ENCODE measurements at regions not wholly inside any gene's neighbourhood (a gene's known extent, or its start where the extent isn't known, plus 50 kb on each side); places are given as distances from the start of the nearest gene placed in this dataset.

GRCh38 chr1:218527737-218528136 lies 182.6 kb downstream of the TGFB2 start:
- DNase-seq = no peak

- DNase-seq = no peak
Observed at GRCh38 chr1:218529646-218530300, 184.6 kb downstream of the TGFB2 start.

DNA sequence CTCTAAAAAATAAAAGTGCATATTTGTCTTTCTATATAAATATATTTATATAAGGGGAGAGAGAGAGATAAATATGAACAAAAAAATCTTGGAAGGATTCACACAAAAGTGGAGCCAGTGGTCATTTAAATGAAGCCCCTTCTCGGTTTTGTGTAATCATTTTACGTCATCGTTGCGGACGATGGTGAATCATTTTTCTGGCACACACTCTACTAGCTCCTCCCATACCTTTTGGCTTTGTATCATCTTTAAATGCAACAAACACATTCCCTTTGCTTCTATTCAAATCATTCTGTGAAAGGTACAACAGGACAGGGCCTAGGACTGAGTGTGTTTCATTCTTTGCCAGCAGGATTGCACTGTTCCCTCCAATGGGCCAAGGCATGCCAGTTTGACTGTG lies 186.8 kb downstream of the TGFB2 start:
- DNase-seq = no peak

DNA sequence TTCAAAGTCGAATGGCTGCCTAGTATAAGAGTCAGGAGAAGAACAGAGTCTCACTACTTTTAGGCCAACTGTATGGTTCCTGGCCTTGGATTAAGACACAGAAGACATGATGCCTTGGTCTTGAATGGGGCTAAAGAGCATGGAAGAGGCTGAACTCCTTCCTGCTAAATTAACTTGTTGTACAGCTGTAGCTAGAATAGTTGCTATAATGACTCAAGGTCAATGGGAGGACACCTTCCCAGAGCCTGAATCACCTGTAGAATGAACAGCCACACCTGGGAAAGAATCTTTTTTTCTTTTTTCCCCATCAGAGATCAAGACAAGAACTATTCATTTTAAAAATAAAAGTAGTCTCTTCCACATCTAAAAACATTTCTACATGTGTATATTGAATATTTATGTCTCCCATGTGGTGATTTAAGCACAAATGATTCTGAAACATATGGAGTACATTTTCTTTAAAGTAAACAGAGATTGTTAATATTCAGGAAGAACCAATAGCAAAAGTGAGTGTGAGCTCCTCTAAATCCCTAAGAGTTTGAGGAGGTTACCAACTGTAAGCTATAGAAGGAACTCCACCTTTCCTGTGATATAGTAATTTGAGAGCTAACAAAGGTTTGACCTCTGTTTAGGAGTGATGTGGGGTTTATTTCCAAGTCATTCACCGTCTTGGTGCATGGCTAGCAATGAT lies 191.3 kb downstream of the TGFB2 start:
- no peak for DNase-seq

DNA sequence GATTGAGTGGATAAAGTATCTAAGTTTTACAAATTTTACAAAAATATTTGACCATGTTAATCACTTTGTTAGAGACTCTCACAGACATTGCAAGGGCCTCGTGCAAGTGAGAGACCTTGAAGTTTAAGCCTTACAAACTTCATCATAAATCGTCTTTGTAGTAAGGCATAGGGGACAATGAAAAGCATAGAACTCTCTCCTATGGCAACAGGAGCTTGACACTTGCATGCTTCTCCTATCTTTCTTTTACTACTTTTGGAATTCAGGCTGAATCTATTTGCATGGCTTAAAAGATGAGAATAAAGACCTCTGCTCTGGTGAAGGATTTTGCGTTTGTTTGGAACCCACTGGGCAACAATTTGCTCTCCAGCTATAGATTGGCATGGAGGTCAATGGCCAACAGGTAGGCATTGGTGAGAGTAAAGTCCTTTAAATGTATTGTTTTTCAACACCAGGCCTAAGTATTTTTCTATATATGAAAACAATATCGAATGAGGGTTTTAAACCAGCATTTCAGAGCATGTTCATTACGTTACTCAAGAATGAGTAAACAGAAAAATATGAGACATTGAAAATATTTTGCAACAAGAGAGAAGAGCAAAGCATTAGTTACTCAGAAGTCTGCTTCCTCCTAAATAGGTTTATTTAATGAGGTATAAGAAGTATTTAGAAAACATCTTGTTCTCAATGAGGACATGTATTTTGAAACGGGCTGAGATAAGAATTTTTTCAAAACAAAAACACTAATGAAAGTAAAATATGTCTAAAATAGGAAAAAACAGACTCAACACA lies 192.2 kb downstream of the TGFB2 start:
- no peak for DNase-seq

DNA sequence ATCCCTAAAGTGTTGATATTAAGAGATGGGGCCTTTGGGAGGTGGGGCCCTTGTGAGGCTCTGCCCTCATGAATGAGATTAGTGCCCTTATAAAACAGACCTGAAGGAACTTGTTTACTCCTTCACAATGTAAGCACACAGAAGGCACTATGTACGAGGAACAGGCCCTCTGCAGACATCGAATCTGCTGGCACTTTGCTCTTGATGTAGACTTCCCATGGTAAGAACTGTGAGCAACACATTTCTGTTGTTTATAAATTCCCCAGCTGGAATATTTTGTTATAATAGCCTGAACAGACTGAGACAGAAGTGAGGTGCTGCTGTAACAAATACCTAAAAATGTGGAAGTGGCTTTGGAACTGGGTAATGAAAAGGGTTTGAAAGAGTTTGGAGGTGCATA lies 193.2 kb downstream of the TGFB2 start:
- no peak for DNase-seq

DNA sequence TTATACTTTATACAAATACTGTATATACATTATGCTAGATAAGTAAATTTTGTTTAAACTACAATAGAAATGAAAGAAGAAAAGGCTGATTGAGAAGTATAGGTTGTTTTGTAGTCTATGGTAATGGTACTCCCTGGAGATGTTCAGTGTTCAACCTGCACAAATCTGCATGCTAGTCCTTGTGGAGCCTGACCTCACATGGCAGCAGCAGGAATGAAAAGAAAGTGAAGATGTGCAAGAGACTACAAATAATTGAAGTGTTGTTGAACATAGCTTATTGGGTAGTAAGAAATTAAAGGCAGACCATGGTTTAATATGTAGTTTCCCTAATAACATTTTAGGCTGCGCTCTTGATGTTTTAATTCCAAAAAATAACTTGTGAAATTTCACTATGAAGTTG lies 201.2 kb downstream of the TGFB2 start:
- DNase-seq = no peak

DNA sequence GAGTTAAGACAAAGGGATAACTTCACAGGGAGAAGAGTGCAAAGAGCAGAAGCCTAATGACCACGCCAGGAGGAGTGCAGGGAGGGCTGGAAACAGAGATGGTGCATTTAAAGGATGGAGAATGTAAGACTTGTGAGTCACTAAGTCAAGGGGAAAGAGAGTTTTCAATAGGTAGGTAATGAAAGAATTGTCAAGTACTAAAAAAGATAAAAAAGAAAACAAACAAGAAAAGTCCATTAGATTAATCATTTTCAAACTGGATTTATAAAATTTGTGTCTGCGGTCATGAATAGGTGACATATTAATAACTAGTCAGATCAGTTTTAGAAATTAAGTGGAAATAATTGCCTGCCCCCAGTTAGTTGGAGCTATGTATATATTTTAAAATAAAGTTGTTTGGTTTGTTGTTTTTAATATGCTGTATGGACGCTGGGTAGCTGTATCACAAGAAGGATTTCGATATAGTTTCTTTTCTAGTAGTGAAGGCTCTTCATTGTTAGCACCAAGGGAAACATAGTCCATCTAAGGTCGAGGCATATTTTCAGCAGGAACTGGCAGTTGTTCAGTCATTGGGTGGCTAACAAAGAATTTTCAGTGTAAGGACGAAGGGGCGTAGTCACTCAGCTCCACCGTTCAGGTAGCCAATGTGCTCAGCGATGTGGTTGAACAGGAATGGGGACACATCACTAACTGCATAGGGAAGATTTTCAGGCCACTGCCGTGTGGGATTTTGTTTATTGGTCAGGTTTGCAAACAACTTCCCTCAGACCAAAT lies 203.0 kb downstream of the TGFB2 start:
- DNase-seq = no peak

GRCh38 chr1:218548764-218549163 lies 203.6 kb downstream of the TGFB2 start:
- DNase-seq = no peak

- no peak for DNase-seq
Observed at GRCh38 chr1:218553197-218553596, 208.1 kb downstream of the TGFB2 start.

GRCh38 chr1:218556016-218556415 lies 210.9 kb downstream of the TGFB2 start:
- no peak for DNase-seq

GRCh38 chr1:218557731-218558130 lies 212.6 kb downstream of the TGFB2 start:
- peak; percentile 53 for DNase-seq

DNA sequence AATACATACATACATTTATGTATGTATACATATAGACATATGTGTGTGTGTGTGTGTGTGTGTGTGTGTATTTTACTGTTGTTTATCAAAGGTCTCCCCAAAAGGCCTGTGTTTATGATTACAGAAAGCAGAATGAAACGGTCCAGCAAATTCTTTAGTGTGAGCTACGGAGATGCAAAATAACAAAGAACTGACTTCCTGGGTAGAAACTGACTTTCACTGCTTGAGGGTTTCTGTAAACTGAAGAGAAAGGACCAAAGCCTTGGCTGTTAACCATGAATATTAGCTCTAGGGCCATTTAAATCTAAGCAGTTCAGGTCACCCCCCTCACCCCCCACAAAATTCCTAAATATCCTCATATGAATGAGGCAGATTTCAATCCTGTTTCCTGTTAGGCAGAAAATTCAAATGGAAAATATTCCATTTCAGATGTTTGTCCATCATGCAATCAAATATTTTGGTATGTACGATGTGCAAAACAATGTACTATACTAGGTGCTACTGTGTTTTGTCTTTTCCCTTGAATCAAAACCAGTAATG lies 213.2 kb downstream of the TGFB2 start:
- DNase-seq = no peak

GRCh38 chr1:218565377-218565776 lies 220.2 kb downstream of the TGFB2 start:
- DNase-seq = no peak

GRCh38 chr1:218568962-218569550 lies 223.9 kb downstream of the TGFB2 start:
- no peak for DNase-seq

DNA sequence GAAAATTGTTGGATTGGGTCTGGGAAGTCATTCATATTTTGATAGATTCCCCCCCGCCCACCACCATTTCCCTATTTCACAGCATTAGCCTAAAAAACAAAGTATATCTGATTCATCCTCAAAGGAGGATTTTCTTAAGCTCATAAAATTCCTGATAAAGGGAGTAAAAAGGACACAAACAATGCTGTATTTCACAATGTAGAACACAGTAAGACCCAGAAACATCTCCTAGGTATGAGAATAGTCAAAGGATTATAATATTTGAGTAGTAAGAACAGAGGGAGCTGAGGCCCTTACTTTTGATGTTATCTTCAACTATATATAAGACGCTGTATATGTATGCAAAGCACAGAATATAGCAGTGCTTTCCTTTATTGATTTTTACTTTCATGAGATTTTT lies 225.3 kb downstream of the TGFB2 start:
- no peak for DNase-seq

DNA sequence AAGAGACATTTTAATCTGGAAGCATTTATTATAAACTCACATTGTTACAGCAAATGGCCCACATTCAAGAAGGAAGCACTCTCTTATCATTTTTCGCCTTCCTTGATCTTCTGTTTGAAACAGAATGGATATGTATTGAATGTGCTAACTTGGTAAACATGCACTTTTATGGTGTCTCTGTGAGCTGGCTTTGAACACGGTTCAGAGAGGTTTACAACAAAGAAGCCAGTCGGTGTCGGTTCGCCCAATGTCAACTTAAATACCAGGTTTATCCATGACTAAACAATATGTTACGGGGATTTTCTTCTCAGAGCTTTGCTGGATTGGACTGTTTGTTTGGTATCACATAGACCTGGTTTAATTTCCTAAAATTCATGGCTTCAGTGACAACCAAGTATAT lies 226.4 kb downstream of the TGFB2 start:
- no peak for DNase-seq

DNA sequence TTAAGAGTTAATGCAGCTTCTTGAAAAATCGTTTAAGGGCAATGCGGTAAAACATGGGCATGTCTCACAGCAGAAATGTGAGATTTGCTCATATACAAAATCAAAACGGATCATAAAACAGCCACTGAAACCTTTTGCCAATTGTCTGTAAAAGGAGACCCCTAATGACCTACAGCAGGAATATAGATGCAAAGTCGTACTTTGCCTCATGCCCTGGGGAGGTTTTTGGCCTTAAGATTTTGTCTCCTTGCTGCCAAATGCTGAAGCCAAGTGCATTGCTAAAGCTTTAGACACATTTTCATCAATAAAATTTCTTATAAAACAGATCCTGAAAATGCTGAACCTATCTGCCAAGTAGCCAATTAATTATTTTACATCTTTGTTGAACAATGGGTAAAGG lies 226.9 kb downstream of the TGFB2 start:
- DNase-seq = peak; percentile 47

- DNase-seq = no peak
Observed at GRCh38 chr1:218573925-218574324, 228.8 kb downstream of the TGFB2 start.

DNA sequence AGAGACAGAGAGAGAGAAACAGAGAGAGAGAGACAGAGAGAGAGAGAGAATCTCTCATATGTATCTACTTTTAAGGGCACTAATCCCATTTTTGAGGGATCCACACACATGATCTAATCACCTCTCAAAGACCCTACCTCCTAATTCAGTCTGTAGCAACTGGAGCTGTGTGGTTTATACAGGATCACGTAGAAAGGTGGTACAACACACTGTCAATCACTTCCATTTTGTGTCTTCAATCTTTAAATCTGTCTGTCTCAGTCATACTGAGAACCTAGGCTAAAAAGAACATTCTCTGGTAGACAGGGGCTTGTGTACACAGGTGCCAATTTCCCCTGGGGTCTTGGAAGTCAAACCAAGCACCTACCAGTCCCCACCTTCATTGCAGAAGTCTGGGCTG lies 229.9 kb downstream of the TGFB2 start:
- no peak for DNase-seq

- no peak for DNase-seq
Observed at GRCh38 chr1:218575856-218576255, 230.7 kb downstream of the TGFB2 start.

GRCh38 chr1:218582646-218583045 lies 237.5 kb downstream of the TGFB2 start:
- no peak for DNase-seq
